Natural killer cell (primary cell): ENCODE measurements at regions not wholly inside any gene's neighbourhood (a gene's known extent, or its start where the extent isn't known, plus 50 kb on each side); places are given as distances from the start of the nearest gene placed in this dataset.

Source experiments
- ATAC-seq, 3 donors: fragments of 150-1000 bp in 2 of 3; fragments of 200-7000 bp in 1 of 3; cut with Tn5 transposase; 1 replicate in 1 of 3; 2 replicates in 2 of 3; pipeline ENCODE4 v1.10.0; 2021; ENCODE audit warnings: mild to moderate bottlenecking in 2 of 3, moderate library complexity in 2 of 3
- DNase-seq, 2 donors: peaks; one replicate each; pipeline versions ENCODE4 v3.0.0 to v3.0.0-alpha.2; 2013 to 2021; ENCODE audit warnings: mixed read lengths in 1 of 2
- H3K27ac ChIP-seq: one replicate; pipeline ENCODE4 v1.5.1; 2013; ENCODE audit warnings: mild to moderate bottlenecking, low read length
- H3K27me3 ChIP-seq: one replicate; pipeline ENCODE4 v1.6.1; 2013; ENCODE audit warnings: low read length; ENCODE audit not compliant: control insufficient read depth, insufficient read depth
- H3K36me3 ChIP-seq: one replicate; pipeline ENCODE4 v1.6.1; 2013; ENCODE audit warnings: low read length; ENCODE audit not compliant: control insufficient read depth, insufficient read depth
- H3K4me1 ChIP-seq: one replicate; pipeline ENCODE4 v1.6.1; 2013; ENCODE audit warnings: low read length; ENCODE audit not compliant: control insufficient read depth, insufficient read depth
- H3K4me3 ChIP-seq: one replicate; pipeline ENCODE4 v1.5.1; 2013; ENCODE audit warnings: low read length
- H3K9me3 ChIP-seq: one replicate; pipeline ENCODE4 v1.6.1; 2013; ENCODE audit warnings: low read length; ENCODE audit not compliant: control insufficient read depth, insufficient read depth
- H3K27ac Mint-ChIP-seq, 2 donors: one replicate each; pipeline ENCODE4 v1.8.0; 2022; ENCODE audit warnings: mild to moderate bottlenecking in 2 of 2, mixed read lengths in 2 of 2, moderate library complexity in 1 of 2
- H3K27me3 Mint-ChIP-seq, 2 donors: one replicate each; pipeline ENCODE4 v1.8.0; 2022; ENCODE audit warnings: low read depth in 2 of 2, mixed read lengths in 2 of 2
- H3K36me3 Mint-ChIP-seq: one replicate; pipeline ENCODE4 v1.8.0; 2022; ENCODE audit warnings: mixed read lengths
- H3K4me1 Mint-ChIP-seq, 2 donors: one replicate each; pipeline ENCODE4 v1.8.0; 2022; ENCODE audit warnings: mixed read lengths in 2 of 2
- H3K4me3 Mint-ChIP-seq: one replicate; pipeline ENCODE4 v1.8.0; 2022; ENCODE audit warnings: mild to moderate bottlenecking, moderate library complexity, mixed read lengths
- H3K9me3 Mint-ChIP-seq, 2 donors: one replicate each; pipeline ENCODE4 v1.8.0; 2022; ENCODE audit warnings: mixed read lengths in 2 of 2
- WGBS: methylation state at CpG from one replicate; pipeline ENCODE4 v1.1.7; 2013; ENCODE audit warnings: missing lambda C conversion rate; ENCODE audit not compliant: insufficient coverage; 5-methylcytosine and 5-hydroxymethylcytosine counted together
- intact Hi-C: fragments of 100-400 bp; cut with micrococcal nuclease; formaldehyde crosslinking; loops from one replicate; pipeline ENCODE4 v1.14.2; 2022
- TF ChIP-seq, protein P1 (sequence below): fragments of 200-600 bp; IDR thresholded peaks from one replicate; pipeline ENCODE4 v1.8.0; 2022; ENCODE audit warnings: antibody characterized with exemption

DNA sequence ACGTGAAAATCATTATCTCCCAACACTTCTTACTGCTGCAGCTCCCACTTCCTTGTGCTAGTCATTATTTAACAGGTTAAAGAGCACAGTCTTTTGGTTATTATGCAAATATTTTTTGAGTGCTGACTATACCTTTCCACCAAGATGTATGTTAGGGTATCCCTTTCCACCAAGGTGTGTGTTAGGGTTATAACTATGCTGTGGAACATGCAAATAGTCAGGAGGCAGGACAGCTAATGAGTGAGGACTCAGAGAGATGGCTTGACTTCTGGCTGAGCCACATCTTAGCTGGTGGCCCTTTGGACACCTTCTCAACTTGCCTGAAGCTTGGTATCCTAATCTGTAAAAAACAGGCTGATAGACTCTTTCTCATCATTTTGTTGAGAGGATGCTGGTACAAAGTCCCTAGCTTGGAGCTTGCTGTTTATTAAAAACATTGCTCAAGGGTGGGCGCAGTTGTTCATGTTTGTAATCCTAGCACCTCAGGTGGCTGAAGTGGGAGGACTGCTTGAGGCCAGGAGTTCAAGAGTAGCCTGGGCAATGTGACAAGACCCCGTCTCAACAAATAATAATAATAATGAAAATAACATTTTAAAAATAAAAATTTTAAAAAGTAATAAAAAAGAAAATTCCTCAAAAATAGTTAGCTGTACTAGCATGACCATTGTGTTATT is 160.5 kb upstream of the ADAMTS9 start:
- no peak for ATAC-seq
- DNase-seq: no peak
- H3K9me3 ChIP-seq: peaks cover 5% of the 10 kb centered on the region
- H3K27ac ChIP-seq: no peak overlapping the region
- WGBS: 100% methylated on average over 1 of the region's 3 CpGs
- no peaks in the 10 kb centered on the region for H3K4me1 Mint-ChIP-seq
- H3K4me3 ChIP-seq: no peak overlapping the region
- H3K27me3 ChIP-seq: no peaks in the 10 kb centered on the region
- no peaks in the 10 kb centered on the region for H3K36me3 ChIP-seq
- intact Hi-C loops: no loop called here
- H3K27me3 Mint-ChIP-seq: no peaks in the 10 kb centered on the region
- no peaks in the 10 kb centered on the region for H3K36me3 Mint-ChIP-seq
- no peaks in the 10 kb centered on the region for H3K4me1 ChIP-seq
- H3K9me3 Mint-ChIP-seq: peaks cover 6 to 9% of the 10 kb centered on the region in 2 donors
- TF ChIP-seq, protein P1, sequence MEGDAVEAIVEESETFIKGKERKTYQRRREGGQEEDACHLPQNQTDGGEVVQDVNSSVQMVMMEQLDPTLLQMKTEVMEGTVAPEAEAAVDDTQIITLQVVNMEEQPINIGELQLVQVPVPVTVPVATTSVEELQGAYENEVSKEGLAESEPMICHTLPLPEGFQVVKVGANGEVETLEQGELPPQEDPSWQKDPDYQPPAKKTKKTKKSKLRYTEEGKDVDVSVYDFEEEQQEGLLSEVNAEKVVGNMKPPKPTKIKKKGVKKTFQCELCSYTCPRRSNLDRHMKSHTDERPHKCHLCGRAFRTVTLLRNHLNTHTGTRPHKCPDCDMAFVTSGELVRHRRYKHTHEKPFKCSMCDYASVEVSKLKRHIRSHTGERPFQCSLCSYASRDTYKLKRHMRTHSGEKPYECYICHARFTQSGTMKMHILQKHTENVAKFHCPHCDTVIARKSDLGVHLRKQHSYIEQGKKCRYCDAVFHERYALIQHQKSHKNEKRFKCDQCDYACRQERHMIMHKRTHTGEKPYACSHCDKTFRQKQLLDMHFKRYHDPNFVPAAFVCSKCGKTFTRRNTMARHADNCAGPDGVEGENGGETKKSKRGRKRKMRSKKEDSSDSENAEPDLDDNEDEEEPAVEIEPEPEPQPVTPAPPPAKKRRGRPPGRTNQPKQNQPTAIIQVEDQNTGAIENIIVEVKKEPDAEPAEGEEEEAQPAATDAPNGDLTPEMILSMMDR: no peak
- no peak overlapping the region for H3K4me3 Mint-ChIP-seq
- H3K27ac Mint-ChIP-seq: no peak overlapping the region

- DNase-seq: no peak
- no peak overlapping the region for H3K27ac ChIP-seq
- Mint-ChIP-seq H3K27ac (no peak overlapping the region), H3K36me3 (no peaks in the 10 kb centered on the region), H3K9me3 (peaks cover 5 to 8% of the 10 kb centered on the region in 2 donors), H3K4me3 (no peak overlapping the region), H3K4me1 (no peaks in the 10 kb centered on the region), H3K27me3 (no peaks in the 10 kb centered on the region)
- TF ChIP-seq, protein P1: no peak
- H3K9me3 ChIP-seq: peaks cover 5% of the 10 kb centered on the region
- ATAC-seq: no peak
- no peak overlapping the region for H3K4me3 ChIP-seq
- intact Hi-C loops: no loop called here
- H3K27me3 ChIP-seq: no peaks in the 10 kb centered on the region
- no peaks in the 10 kb centered on the region for H3K4me1 ChIP-seq
- WGBS: 92% methylated on average over 2 of the region's 2 CpGs
- no peaks in the 10 kb centered on the region for H3K36me3 ChIP-seq
Observed at GRCh38 chr3:64844558-64844957, 156.8 kb upstream of the ADAMTS9 start.

- Histone ChIP-seq H3K4me1 (no peaks in the 10 kb centered on the region), H3K4me3 (no peak overlapping the region), H3K27me3 (no peaks in the 10 kb centered on the region), H3K27ac (no peak overlapping the region), H3K36me3 (no peaks in the 10 kb centered on the region), H3K9me3 (no peaks in the 10 kb centered on the region)
- no peaks in the 10 kb centered on the region for H3K4me1 Mint-ChIP-seq
- no peak overlapping the region for H3K4me3 Mint-ChIP-seq
- intact Hi-C loops: no loop called here
- ATAC-seq (no peak), DNase-seq (no peak)
- no peaks in the 10 kb centered on the region for H3K27me3 Mint-ChIP-seq
- no peaks in the 10 kb centered on the region for H3K36me3 Mint-ChIP-seq
- 36% methylated on average over 4 of the region's 6 CpGs for WGBS
- H3K9me3 Mint-ChIP-seq: peaks cover 2 to 10% of the 10 kb centered on the region in 2 donors
- no peak overlapping the region for H3K27ac Mint-ChIP-seq
- TF ChIP-seq, protein P1: no peak
Observed at GRCh38 chr3:64837986-64838735, 150.4 kb upstream of the ADAMTS9 start.
